Chondrocyte (in vitro differentiated cells): ENCODE measurements at regions not wholly inside any gene's neighbourhood (a gene's known extent, or its start where the extent isn't known, plus 50 kb on each side); places are given as distances from the start of the nearest gene placed in this dataset.
"Not testable (repeated sequence)": the region's sequence is repeated elsewhere in the genome, so short reads cannot be mapped to it uniquely, and the experiment has no call there.

Experiments
- DNase-seq: peaks from one replicate; pipeline ENCODE4 v3.0.0; 2021; ENCODE audit warnings: mixed read lengths, low spot score
- H3K27ac Mint-ChIP-seq: one replicate; pipeline ENCODE4 v1.8.0; 2021; ENCODE audit warnings: mild to moderate bottlenecking, moderate library complexity, mixed read lengths; ENCODE audit not compliant: unreplicated experiment
- H3K27me3 Mint-ChIP-seq: 2 replicates; pipeline ENCODE4 v1.8.0; 2021; ENCODE audit warnings: low read depth, mixed read lengths
- H3K36me3 Mint-ChIP-seq: 2 replicates; pipeline ENCODE4 v1.8.0; 2021; ENCODE audit warnings: low read depth, mixed read lengths
- H3K4me1 Mint-ChIP-seq: 2 replicates; pipeline ENCODE4 v1.8.0; 2021; ENCODE audit warnings: low read depth, mild to moderate bottlenecking, mixed read lengths
- H3K4me3 Mint-ChIP-seq: one replicate; pipeline ENCODE4 v1.8.0; 2021; ENCODE audit warnings: mild to moderate bottlenecking, moderate library complexity, mixed read lengths; ENCODE audit not compliant: unreplicated experiment
- H3K9me3 Mint-ChIP-seq: 2 replicates; pipeline ENCODE4 v1.8.0; 2021; ENCODE audit warnings: low read depth, mixed read lengths
- CTCF ChIP-seq: fragments of 200-600 bp; sonication (generic); IDR thresholded peaks from 2 replicates; pipeline ENCODE4 v1.5.0; 2021; ENCODE audit warnings: antibody characterized with exemption, mild to moderate bottlenecking, moderate library complexity

- Mint-ChIP-seq H3K9me3 (no peaks in the 10 kb centered on the region), H3K27me3 (peaks cover 6% of the 10 kb centered on the region), H3K36me3 (no peaks in the 10 kb centered on the region), H3K4me1 (no peaks in the 10 kb centered on the region), H3K4me3 (no peak overlapping the region), H3K27ac (no peak overlapping the region)
- no peak for DNase-seq
- TF ChIP-seq CTCF: no peak
These were observed 765.4 kb upstream of the SPRY2 start for GRCh38 chr13:81106348-81106747.

- TF ChIP-seq CTCF: no peak
- peaks cover 9% of the 10 kb centered on the region for H3K27me3 Mint-ChIP-seq
- no peaks in the 10 kb centered on the region for H3K36me3 Mint-ChIP-seq
- H3K4me3 Mint-ChIP-seq: no peak overlapping the region
- no peak overlapping the region for H3K27ac Mint-ChIP-seq
- no peaks in the 10 kb centered on the region for H3K4me1 Mint-ChIP-seq
- no peak for DNase-seq
- no peaks in the 10 kb centered on the region for H3K9me3 Mint-ChIP-seq
These were observed 763.2 kb upstream of the SPRY2 start for GRCh38 chr13:81104035-81104715.

GRCh38 chr13:81102066-81102465 is 761.1 kb upstream of the SPRY2 start:
- peak; percentile 81 for DNase-seq
- not testable (repeated sequence) for H3K4me3 Mint-ChIP-seq, H3K27ac Mint-ChIP-seq, H3K9me3 Mint-ChIP-seq, H3K36me3 Mint-ChIP-seq, H3K4me1 Mint-ChIP-seq, H3K27me3 Mint-ChIP-seq

GRCh38 chr13:81089371-81090157 is 748.6 kb upstream of the SPRY2 start:
- H3K9me3 Mint-ChIP-seq: no peaks in the 10 kb centered on the region
- no peak for DNase-seq
- H3K27ac Mint-ChIP-seq: no peak overlapping the region
- H3K36me3 Mint-ChIP-seq: no peaks in the 10 kb centered on the region
- H3K4me3 Mint-ChIP-seq: no peak overlapping the region
- peaks cover 8% of the 10 kb centered on the region for H3K27me3 Mint-ChIP-seq
- no peaks in the 10 kb centered on the region for H3K4me1 Mint-ChIP-seq
- no peak for TF ChIP-seq CTCF

- Mint-ChIP-seq H3K27ac (no peak overlapping the region), H3K4me1 (no peaks in the 10 kb centered on the region), H3K27me3 (peaks cover 4% of the 10 kb centered on the region), H3K36me3 (no peaks in the 10 kb centered on the region), H3K9me3 (no peaks in the 10 kb centered on the region), H3K4me3 (no peak overlapping the region)
- no peak for DNase-seq
- TF ChIP-seq CTCF: no peak
These were observed 740.1 kb upstream of the SPRY2 start for GRCh38 chr13:81080911-81081454.
